Stimulated activated naive B cell treated with anti-CD40 and anti-IgM and Interleukin-4, amounts not matched to agents 10 μg/mL and 1 μg/mL and 100 μg/mL, for 72 hours (primary cell): ENCODE measurements at regions not wholly inside any gene's neighbourhood (a gene's known extent, or its start where the extent isn't known, plus 50 kb on each side); places are given as distances from the start of the nearest gene placed in this dataset.
"Not testable (repeated sequence)": the region's sequence is repeated elsewhere in the genome, so short reads cannot be mapped to it uniquely, and the experiment has no call there.

Experiments
- ATAC-seq, 2 donors: fragments of 150-1000 bp; cut with Tn5 transposase; replicated peaks; 2 replicates each; pipeline ENCODE4 v1.10.0; 2021; ENCODE audit warnings: moderate library complexity in 1 of 2
- DNase-seq: peaks from one replicate; pipeline ENCODE4 v3.0.0; 2021
- H3K27ac Mint-ChIP-seq: one replicate; pipeline ENCODE4 v1.8.0; 2022; ENCODE audit warnings: mild to moderate bottlenecking, mixed read lengths
- H3K27me3 Mint-ChIP-seq, 2 donors: one replicate each; pipeline ENCODE4 v1.8.0; 2022; ENCODE audit warnings: mixed read lengths in 2 of 2
- H3K36me3 Mint-ChIP-seq, 2 donors: one replicate each; pipeline ENCODE4 v1.8.0; 2022; ENCODE audit warnings: mixed read lengths in 2 of 2, mild to moderate bottlenecking in 1 of 2
- H3K4me1 Mint-ChIP-seq, 2 donors: one replicate each; pipeline ENCODE4 v1.8.0; 2022; ENCODE audit warnings: mixed read lengths in 2 of 2, mild to moderate bottlenecking in 1 of 2
- H3K4me3 Mint-ChIP-seq, 2 donors: one replicate each; pipeline ENCODE4 v1.8.0; 2022; ENCODE audit warnings: mild to moderate bottlenecking in 2 of 2, mixed read lengths in 2 of 2, moderate library complexity in 1 of 2
- H3K9me3 Mint-ChIP-seq, 2 donors: one replicate each; pipeline ENCODE4 v1.8.0; 2022; ENCODE audit warnings: mixed read lengths in 2 of 2, mild to moderate bottlenecking in 1 of 2

- H3K4me1 Mint-ChIP-seq, DNase-seq, H3K27me3 Mint-ChIP-seq, H3K36me3 Mint-ChIP-seq, H3K27ac Mint-ChIP-seq, ATAC-seq, H3K9me3 Mint-ChIP-seq, H3K4me3 Mint-ChIP-seq: not testable (repeated sequence)
Measured at GRCh38 chr1:234801147-234801546, 191.2 kb upstream of the IRF2BP2 start.

- H3K36me3 Mint-ChIP-seq, H3K27me3 Mint-ChIP-seq, H3K4me1 Mint-ChIP-seq, DNase-seq, H3K9me3 Mint-ChIP-seq, H3K4me3 Mint-ChIP-seq, ATAC-seq, H3K27ac Mint-ChIP-seq: not testable (repeated sequence)
Measured at GRCh38 chr1:234800563-234800962, 190.6 kb upstream of the IRF2BP2 start.

- not testable (repeated sequence) for H3K4me1 Mint-ChIP-seq, H3K36me3 Mint-ChIP-seq, DNase-seq, H3K9me3 Mint-ChIP-seq, H3K27ac Mint-ChIP-seq, H3K4me3 Mint-ChIP-seq, ATAC-seq, H3K27me3 Mint-ChIP-seq
Measured at GRCh38 chr1:234799021-234799689, 189.2 kb upstream of the IRF2BP2 start.

DNA sequence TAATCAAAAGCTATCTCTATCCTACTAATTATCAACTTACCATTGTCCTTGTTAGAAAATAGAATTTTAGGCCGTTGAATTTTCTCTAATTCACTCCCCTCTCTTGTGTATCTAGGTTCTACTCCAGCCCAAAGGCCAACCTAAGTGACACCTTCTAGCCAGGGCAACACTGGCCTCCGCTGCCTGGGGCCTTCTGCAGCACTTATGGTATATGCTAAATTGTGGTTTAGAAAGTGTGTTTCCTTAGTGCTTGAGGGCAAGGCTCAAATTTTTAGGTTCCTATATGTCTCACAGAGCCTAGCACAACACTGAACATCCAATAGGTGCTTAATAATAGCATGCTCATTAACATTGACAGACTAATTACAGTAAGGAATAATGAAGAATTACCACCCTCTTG, 187.2 kb upstream of the IRF2BP2 start:
- H3K4me1 Mint-ChIP-seq, DNase-seq, H3K36me3 Mint-ChIP-seq, ATAC-seq, H3K4me3 Mint-ChIP-seq, H3K9me3 Mint-ChIP-seq, H3K27ac Mint-ChIP-seq, H3K27me3 Mint-ChIP-seq: not testable (repeated sequence)

GRCh38 chr1:234796438-234796792, 186.4 kb upstream of the IRF2BP2 start:
- H3K9me3 Mint-ChIP-seq, H3K36me3 Mint-ChIP-seq, H3K4me1 Mint-ChIP-seq, H3K27me3 Mint-ChIP-seq, H3K27ac Mint-ChIP-seq, ATAC-seq, DNase-seq, H3K4me3 Mint-ChIP-seq: not testable (repeated sequence)

DNA sequence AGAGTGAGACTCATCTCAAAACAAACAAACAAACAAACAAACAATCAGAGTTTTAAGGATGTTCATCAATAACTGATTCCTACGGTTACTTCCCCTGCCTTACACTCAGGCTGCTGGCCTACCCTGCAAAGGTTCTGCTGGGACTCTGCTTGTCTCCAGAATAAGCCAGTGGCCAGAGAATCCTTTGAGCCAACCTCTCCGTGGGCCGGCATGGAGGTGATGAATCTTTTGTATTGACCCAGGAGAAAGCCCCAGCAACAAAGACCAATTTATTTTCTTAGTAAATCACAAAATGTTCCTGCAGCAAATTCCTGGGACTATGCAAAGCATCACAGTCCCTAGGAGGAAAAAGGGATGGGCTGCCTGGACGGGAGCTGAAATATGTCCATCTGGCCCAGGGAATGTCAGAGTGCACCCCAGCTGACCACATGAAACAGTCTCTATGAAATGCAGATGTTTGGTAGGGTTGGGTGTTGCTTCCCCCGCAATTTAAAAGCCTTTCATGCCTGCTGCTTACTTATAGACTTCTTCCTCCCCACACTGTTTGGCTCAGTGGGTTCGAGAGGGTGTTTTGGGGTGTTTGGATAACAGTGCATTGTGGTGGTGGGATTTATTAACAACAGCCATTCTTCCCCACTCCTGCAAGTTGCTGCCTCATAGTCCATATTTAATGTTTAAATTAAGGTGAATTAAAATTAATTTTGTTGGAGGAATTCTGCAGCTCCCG, 185.9 kb upstream of the IRF2BP2 start:
- H3K27me3 Mint-ChIP-seq, H3K9me3 Mint-ChIP-seq, H3K27ac Mint-ChIP-seq, H3K36me3 Mint-ChIP-seq, H3K4me1 Mint-ChIP-seq, DNase-seq, ATAC-seq, H3K4me3 Mint-ChIP-seq: not testable (repeated sequence)

DNA sequence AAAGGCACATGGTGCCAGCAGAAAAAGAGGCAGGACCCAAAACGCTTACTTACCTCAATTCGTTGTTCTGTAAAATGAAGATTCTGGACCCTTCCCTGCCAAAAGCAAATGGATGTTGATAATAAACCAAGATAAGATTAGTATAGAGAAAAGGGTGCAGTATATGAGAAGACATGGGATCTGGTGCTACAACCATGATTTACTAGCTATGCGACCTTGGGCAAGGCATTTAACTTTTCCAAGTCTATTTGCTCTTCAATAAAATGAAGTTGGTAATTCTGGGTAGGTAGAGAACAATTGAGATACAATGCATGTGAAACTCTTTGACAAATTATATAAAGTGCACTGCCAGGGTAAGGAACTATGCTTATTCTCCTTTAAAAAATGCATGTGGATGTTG, 185.0 kb upstream of the IRF2BP2 start:
- not testable (repeated sequence) for H3K4me1 Mint-ChIP-seq, H3K9me3 Mint-ChIP-seq, H3K27me3 Mint-ChIP-seq, H3K36me3 Mint-ChIP-seq, H3K27ac Mint-ChIP-seq, ATAC-seq, H3K4me3 Mint-ChIP-seq, DNase-seq

- DNase-seq, H3K27ac Mint-ChIP-seq, H3K27me3 Mint-ChIP-seq, ATAC-seq, H3K36me3 Mint-ChIP-seq, H3K4me1 Mint-ChIP-seq, H3K9me3 Mint-ChIP-seq, H3K4me3 Mint-ChIP-seq: not testable (repeated sequence)
Measured at GRCh38 chr1:234794452-234794851, 184.5 kb upstream of the IRF2BP2 start.

- H3K27me3 Mint-ChIP-seq, H3K27ac Mint-ChIP-seq, ATAC-seq, H3K9me3 Mint-ChIP-seq, H3K4me3 Mint-ChIP-seq, H3K36me3 Mint-ChIP-seq, H3K4me1 Mint-ChIP-seq, DNase-seq: not testable (repeated sequence)
Measured at GRCh38 chr1:234793924-234794323, 183.9 kb upstream of the IRF2BP2 start.

GRCh38 chr1:234792221-234792864, 182.4 kb upstream of the IRF2BP2 start:
- DNase-seq, H3K36me3 Mint-ChIP-seq, H3K27me3 Mint-ChIP-seq, H3K4me1 Mint-ChIP-seq, ATAC-seq, H3K9me3 Mint-ChIP-seq, H3K27ac Mint-ChIP-seq, H3K4me3 Mint-ChIP-seq: not testable (repeated sequence)

GRCh38 chr1:234791615-234792014, 181.6 kb upstream of the IRF2BP2 start:
- not testable (repeated sequence) for ATAC-seq, DNase-seq, H3K9me3 Mint-ChIP-seq, H3K36me3 Mint-ChIP-seq, H3K4me1 Mint-ChIP-seq, H3K27ac Mint-ChIP-seq, H3K4me3 Mint-ChIP-seq, H3K27me3 Mint-ChIP-seq

DNA sequence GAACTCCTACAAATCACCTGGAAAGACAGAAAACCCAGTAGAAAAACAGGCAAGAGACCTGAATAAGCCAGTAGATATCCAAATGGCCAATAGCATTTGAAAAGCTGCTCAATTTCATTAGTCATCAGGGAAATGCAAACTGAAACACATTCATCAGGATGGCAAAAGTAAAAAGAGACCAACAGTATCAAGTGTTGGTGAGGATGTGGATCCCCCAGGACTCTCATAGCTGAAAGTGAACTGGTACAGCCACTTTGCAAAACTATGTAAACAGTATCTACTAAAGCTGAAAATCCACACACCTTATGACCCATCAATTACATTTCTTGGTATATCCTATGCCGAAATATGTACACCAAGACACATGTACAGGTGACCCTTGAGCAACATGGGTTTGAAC, 180.4 kb upstream of the IRF2BP2 start:
- ATAC-seq, H3K4me3 Mint-ChIP-seq, H3K9me3 Mint-ChIP-seq, H3K36me3 Mint-ChIP-seq, H3K4me1 Mint-ChIP-seq, H3K27me3 Mint-ChIP-seq, H3K27ac Mint-ChIP-seq, DNase-seq: not testable (repeated sequence)

- not testable (repeated sequence) for H3K36me3 Mint-ChIP-seq, H3K9me3 Mint-ChIP-seq, ATAC-seq, H3K4me3 Mint-ChIP-seq, H3K27me3 Mint-ChIP-seq, DNase-seq, H3K4me1 Mint-ChIP-seq, H3K27ac Mint-ChIP-seq
Measured at GRCh38 chr1:234787011-234787584, 177.1 kb upstream of the IRF2BP2 start.

DNA sequence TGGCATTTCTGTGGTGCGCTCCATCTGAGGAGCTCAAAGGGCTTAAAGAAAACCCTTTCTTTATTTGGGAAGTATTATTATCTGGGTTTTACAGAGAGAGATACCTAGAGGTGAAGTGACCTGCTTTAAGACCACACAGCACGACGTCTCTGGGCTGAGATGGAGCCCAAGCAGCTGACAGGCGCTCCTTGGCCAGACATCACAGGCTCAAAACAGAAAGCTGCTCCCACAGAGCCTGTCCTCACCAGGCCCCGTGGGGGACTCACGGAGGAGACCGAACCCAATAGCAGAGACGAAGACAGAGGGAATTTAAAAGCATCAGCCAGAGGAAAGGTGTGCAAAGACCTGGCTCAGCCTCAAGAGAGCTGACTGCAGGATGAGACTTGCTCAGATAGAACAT, 175.9 kb upstream of the IRF2BP2 start:
- not testable (repeated sequence) for H3K36me3 Mint-ChIP-seq, H3K27ac Mint-ChIP-seq, ATAC-seq, H3K4me3 Mint-ChIP-seq, H3K9me3 Mint-ChIP-seq, H3K4me1 Mint-ChIP-seq, DNase-seq, H3K27me3 Mint-ChIP-seq

- not testable (repeated sequence) for H3K4me1 Mint-ChIP-seq, DNase-seq, H3K27me3 Mint-ChIP-seq, H3K27ac Mint-ChIP-seq, H3K4me3 Mint-ChIP-seq, H3K36me3 Mint-ChIP-seq, ATAC-seq, H3K9me3 Mint-ChIP-seq
Measured at GRCh38 chr1:234785471-234785919, 175.5 kb upstream of the IRF2BP2 start.
